DMS53 treated with DMSO at 0.1 percent for 48 hours (cell line): ENCODE measurements at regions not wholly inside any gene's neighbourhood (a gene's known extent, or its start where the extent isn't known, plus 50 kb on each side); places are given as distances from the start of the nearest gene placed in this dataset.

Experiments used
- DNase-seq: peaks from one replicate; lab custom pipeline; 2025; ENCODE audit not compliant: unreplicated experiment; lab: John Stamatoyannopoulos, UW

DNA sequence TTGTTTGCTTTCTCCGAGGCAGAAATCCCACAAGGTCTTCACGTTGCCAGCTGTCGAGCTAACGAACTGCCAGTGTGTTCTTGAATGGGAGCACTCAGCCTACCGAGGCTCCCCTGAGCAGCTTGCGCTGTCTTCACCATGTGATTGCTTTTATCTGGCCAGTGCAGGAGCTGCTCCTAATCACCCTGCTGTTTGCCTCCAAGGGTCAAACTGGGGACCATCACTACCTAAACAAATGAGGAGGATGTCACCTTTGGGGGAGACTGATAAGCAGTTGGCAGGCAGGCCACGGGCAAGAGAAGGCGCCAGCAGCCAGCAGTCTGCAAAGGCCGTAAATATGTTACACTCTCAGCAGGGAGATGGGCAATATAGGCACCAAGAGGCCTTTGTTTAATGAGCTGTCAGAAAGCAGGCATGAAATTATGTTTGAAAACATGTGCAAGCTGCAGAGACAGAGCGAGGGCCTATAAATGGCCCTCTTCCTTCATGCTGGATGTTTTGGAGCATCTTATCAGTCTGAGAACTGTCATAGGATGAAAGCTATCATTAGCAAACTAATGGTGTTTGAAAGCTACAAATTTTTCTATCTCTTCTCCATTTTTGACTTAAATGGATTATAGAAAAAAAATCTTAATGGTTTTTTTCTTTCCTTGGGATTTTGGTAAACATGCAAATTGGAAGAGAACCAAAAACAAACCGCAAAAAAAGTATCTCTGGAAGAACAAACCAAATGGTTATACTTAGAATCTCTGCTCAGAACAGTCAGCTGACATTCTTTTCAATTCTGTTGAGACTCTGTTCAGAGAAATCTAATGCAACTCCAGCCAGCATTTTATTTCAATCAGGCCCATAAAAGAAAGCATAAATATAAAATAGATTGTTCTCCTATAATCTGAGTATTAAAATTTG is 267.3 kb upstream of the NPVF start:
- no peak for DNase-seq

DNA sequence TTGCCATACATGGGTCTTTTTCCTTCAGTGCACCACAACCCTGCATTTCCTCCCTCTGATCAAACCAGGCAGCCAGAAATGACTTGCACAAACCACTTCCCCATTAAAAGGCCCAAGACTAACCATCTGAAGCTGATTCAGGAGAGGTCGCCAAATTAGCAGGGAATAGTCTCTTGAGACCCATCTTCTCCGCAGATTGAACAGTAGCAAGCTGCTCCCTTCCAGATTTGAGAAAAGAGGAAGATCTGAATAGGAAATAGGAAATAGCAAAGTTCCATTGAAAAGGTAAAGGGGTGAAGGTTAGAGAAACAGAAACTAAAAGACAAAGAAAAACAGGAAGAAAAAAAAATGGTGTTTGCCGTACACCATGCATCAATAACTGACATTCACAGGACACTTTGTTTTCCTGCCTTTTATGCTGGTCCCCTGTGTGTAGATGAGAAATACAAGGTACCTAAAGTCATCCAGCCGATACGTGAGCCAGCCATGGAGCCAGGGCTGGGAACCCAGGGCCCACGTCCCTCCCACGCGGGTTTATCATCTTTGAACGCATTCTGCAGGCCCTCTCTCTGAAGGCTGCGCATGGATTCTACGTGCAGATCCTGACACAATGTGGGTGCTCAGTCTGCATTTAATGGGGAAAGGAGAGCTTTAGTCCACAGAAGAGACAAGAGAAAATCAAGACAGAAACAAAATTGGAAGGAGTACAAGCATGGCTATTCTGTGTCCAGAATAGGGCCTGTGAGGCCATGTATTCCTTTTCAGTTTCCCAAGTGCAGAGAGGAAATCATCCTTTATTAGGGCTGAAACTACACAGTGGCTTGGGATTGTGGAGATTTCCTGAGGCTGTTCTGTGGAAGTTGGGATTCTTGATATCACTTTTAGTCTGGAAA is 268.4 kb upstream of the NPVF start:
- DNase-seq: no peak

DNA sequence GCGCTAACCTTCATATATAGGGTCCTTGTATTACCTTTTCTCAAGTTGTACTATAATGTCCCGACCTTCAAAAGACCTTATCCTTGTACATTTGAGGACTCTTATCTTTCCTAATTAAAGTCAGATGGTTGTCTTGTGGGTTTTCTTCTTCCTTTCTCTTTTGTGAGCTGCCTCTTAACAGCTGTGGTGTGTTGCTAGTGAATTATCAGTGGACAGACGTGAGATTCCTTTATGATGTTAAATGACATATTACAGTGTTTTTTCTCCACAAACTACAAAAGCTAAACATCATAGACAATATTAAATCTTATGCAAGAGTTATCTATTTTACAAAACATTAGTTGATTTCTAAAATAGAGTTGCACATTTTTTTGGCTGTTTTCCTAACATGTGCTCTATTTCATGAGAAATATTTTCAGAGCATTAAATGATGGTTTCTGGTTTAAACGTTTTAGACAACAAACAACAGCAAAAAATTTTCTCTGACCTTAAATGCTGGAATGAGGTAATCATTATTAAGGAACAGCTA is 272.2 kb upstream of the NPVF start:
- DNase-seq: no peak

GRCh38 chr7:25503306-25503705 is 275.0 kb upstream of the NPVF start:
- no peak for DNase-seq

- no peak for DNase-seq
These were observed 283.9 kb upstream of the NPVF start for GRCh38 chr7:25512061-25512687.

- no peak for DNase-seq
These were observed 287.5 kb upstream of the NPVF start for GRCh38 chr7:25515633-25516275.

GRCh38 chr7:25517906-25518305 is 289.6 kb upstream of the NPVF start:
- no peak for DNase-seq

GRCh38 chr7:25520017-25520416 is 291.7 kb upstream of the NPVF start:
- no peak for DNase-seq

DNA sequence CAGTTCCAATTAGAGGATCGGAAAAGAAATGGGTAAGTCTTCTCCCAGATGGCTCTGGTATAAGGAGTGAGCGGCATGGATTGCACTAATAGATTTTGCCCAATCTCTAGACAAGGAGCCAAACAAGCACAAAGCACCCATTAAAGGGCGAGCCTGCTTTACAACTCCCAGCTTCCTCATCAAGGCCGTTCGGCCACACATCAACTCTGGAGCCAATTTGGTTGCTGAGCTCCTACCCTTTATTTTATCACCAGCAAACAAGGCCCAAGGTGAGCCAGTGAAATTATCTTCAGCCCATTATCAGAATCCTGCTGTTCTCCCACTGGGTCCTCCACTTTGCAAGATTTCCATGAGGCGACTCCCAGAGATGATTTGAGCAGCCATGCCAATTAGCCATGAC is 292.2 kb upstream of the NPVF start:
- DNase-seq: no peak

DNA sequence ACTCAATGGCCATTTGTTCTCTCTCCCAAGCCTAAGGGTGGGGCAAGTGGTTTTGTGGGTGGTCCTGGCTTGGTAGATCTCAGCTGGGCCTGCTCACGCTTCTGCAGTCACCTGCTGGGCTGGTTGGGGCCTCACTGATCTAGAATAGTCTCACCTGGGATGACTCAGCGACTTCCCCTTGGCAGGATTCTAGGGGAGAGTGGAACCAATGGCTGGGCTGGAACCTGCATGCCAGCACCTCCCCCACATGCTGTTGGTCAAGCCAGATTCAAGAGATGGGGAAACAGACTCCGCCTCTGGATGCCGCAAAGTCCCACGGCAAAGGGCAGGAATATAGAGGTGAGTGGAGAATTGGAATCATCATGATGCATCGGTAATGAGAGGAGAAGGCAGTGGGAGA is 292.9 kb upstream of the NPVF start:
- peak; percentile 39 for DNase-seq

- no peak for DNase-seq
These were observed 294.4 kb upstream of the NPVF start for GRCh38 chr7:25522727-25523126.

DNA sequence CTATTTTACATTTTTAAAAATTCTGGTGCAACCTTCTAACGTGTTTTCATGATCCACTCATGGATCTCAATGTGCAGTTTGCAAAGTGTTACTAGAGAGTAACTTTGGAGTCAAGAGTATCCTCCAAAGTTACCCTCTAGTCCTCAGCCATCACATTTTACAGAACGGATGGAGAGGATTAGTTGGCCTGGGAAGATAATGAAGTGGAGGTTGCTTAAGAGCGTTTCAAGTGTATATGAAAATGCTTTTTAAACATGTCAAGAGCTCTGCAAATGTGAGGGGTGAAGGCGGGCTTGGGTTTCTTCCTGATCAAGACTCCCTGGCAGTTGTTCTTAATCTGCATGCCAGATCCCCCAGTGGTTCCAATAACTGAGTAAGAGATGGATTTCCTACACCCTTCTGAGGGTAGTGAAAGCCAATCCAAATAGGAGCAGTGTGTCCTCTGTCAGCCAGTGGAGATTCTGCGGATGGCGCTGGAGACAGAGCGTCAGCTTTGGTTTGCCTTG is 299.4 kb upstream of the NPVF start:
- no peak for DNase-seq

GRCh38 chr7:25529320-25529719 is 301.0 kb upstream of the NPVF start:
- no peak for DNase-seq

GRCh38 chr7:25536851-25537250 is 308.6 kb upstream of the NPVF start:
- DNase-seq: no peak

GRCh38 chr7:25537662-25538375 is 309.5 kb upstream of the NPVF start:
- DNase-seq: no peak

- DNase-seq: no peak
These were observed 313.0 kb upstream of the NPVF start for GRCh38 chr7:25541094-25541821.

DNA sequence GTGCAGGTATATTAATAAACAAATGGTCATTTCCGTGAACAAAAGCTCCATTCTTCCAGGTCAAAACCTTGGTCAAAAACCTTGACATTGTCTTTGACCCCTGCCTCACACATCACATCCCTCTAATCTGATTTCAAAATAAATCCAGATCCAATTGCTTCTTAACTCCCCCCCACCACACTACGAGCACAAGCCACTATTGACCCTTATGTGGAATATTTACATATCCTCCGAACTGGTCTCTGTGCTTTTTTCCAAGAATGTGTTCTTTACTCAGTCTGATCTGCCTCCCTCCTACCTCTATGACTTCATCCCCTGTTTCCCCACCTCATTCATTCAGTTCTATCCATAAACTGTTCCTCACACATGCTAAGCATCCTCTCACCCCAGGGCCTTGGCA is 313.6 kb upstream of the NPVF start:
- DNase-seq: no peak

DNA sequence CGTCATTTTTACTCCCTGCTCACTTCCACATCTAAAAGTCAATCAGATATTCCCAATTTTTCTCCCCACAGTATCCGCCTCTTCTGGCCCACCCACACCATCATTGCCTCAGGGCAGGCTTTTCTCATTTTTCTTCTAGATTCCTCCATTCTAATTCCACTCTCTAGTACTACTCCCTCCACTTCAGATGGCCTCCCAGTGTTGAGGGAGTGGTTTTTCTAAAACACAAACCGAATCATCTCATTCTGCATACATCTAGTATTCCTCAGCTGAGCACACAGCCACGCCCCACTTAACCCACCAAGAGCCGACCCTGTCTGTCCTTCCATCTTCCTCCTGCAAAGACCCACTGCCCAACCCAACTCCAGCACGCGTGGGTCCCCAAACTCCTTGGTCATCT is 314.9 kb upstream of the NPVF start:
- no peak for DNase-seq

GRCh38 chr7:25543798-25544197 is 315.5 kb upstream of the NPVF start:
- no peak for DNase-seq
